SU-DHL-6 (cell line): ENCODE measurements at regions not wholly inside any gene's neighbourhood (a gene's known extent, or its start where the extent isn't known, plus 50 kb on each side); places are given as distances from the start of the nearest gene placed in this dataset.

Experiments used
- EZH2phosphoT487 ChIP-seq: fragments of 200-600 bp; sonication (generic), shearing (Covaris generic); conservative IDR thresholded peaks from 2 replicates; pipeline ENCODE4 v1.6.1; 2018; ENCODE audit warnings: mild to moderate bottlenecking, antibody characterized with exemption, low read length, moderate library complexity, mixed read lengths
- TF ChIP-seq, protein P1 (sequence below): fragments of 200-600 bp; sonication (generic); IDR thresholded peaks from one replicate; pipeline ENCODE4 v1.5.1; 2017; ENCODE audit warnings: antibody characterized with exemption, mild to moderate bottlenecking, low read length, moderate library complexity; ENCODE audit not compliant: insufficient read depth, poor library complexity, severe bottlenecking

DNA sequence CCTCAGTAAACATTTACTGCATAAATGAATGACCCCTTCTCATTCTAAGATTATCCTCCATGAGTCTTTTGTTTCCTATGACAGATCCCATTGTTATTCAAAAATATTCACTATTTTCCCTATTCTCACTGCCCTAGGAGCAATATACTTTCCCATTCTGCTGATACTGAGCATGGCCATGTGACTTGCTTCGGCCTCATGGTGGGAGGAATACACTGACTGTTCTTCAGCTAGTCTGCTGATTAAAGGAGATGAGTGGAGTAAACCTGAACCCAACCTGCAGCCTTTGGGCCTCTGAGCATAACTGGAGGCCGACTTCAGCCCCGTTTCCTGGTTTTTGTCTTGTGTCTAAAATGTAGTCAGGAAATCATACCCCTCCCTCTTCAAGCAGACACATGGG lies 531.8 kb upstream of the SALL1 start:
- TF ChIP-seq, protein P1, sequence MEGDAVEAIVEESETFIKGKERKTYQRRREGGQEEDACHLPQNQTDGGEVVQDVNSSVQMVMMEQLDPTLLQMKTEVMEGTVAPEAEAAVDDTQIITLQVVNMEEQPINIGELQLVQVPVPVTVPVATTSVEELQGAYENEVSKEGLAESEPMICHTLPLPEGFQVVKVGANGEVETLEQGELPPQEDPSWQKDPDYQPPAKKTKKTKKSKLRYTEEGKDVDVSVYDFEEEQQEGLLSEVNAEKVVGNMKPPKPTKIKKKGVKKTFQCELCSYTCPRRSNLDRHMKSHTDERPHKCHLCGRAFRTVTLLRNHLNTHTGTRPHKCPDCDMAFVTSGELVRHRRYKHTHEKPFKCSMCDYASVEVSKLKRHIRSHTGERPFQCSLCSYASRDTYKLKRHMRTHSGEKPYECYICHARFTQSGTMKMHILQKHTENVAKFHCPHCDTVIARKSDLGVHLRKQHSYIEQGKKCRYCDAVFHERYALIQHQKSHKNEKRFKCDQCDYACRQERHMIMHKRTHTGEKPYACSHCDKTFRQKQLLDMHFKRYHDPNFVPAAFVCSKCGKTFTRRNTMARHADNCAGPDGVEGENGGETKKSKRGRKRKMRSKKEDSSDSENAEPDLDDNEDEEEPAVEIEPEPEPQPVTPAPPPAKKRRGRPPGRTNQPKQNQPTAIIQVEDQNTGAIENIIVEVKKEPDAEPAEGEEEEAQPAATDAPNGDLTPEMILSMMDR: no peak
- no peak for TF ChIP-seq EZH2phosphoT487
